Pons (tissue), 1 donor: ENCODE measurements at regions not wholly inside any gene's neighbourhood (a gene's known extent, or its start where the extent isn't known, plus 50 kb on each side); places are given as distances from the start of the nearest gene placed in this dataset.
A peak's percentile ranks its signal among the peaks of the same experiment; 100 is the strongest.

ENCODE experiments used
- DNase-seq: peaks from one replicate; pipeline ENCODE4 v3.0.0-alpha.2; 2016; ENCODE audit warnings: low spot score

- no peak for DNase-seq
Observed at GRCh38 chr2:19491796-19492195, 133.4 kb upstream of the OSR1 start.

DNA sequence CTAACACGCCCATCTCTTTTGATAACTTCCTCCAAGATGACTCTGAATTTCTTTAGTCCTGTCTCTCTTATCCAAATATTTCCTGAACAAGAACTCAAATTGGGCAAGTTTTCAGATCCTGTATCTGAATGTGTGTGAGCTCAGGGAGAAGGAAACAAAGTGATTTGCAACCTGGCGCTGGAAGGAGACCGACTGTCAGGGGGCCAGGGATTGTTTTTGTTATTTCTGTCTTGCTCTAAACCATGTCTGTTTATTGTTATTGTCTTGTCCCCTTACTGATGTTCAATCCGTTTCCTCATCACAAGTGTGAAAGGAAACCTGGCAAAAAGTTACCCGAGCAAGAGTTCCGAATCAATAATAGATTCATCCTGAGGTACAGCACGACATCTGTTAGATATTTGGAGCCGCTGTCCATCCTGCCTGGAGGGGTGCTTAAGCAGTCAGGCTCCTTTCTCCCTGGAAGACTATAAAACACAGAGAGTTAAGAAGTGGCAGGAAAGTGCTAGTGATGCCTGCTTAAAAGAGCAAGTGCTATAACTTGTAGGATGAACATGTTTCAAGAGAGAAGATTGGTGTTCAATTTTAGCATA lies 132.5 kb upstream of the OSR1 start:
- DNase-seq: no peak

DNA sequence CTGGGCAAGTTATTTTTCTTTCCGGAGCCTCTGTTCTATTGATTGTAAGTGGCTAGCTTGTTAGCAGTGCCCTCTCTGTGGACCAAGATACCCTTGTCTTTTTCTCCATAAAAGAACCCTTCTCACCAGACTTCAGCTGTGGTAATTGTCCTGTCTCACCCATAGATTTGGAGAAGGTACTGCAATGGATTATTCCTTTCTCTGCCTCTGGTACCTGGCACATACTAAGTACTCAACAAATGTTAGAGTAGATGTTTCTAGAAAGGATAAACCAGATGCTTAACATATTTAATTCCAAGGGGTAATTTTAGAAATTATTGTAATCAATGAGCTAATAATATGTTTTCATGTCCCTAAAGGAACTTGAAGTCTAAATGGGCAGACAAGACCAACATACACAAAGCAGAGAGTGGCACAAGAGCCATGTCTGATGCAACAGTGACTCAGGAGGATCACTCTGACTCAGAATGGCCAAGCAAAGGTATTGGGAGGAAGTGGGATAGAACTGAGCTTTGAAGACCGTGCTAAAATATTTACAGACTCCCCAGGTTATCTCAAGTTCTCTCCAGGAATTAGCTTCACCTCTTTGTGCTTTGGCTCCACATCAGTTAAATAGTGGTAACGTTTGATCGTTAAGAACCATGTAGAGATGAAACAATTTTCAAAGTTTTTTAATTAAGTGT lies 129.7 kb upstream of the OSR1 start:
- no peak for DNase-seq

GRCh38 chr2:19484736-19485135 lies 126.3 kb upstream of the OSR1 start:
- no peak for DNase-seq

DNA sequence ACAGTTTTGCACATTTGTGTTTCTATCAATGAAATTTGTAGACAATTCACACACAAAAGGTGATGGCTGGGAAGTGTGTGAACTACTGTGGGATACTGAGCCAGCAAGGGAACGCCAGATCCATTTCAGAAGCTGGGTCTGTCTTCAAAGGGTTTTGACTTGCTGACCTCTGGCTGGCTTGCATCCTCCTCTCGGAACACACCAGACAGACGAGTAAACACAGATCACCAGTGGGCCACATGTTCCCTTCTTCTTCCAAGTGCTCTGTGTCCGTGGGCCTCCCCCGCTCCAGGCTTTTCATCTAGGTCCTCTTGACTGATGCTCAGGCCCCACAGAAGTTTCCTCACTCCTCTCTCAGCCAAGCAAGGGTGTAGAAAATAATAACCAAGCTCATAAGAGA lies 122.2 kb upstream of the OSR1 start:
- DNase-seq: no peak

DNA sequence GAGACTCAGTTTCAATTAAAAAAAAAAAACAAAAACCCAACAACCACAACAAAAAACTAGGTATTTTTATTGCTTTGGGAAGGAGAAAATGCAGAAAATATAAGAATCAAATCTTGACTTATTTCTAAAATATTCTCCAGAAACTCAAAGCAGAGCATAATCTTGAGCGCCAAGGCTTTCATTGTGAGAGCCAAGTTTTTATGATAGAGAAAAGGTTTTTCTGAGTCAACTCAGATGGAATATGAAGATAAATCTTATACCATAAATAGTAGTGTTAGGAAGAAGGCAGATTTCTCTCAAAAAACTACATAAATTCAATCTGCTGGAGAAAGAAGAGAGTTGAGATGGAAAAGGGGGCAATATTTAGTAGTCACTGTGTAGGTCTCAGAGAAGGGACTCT lies 121.2 kb upstream of the OSR1 start:
- DNase-seq: no peak

GRCh38 chr2:19478409-19478808 lies 120.0 kb upstream of the OSR1 start:
- DNase-seq: no peak

- no peak for DNase-seq
Observed at GRCh38 chr2:19476327-19476726, 117.9 kb upstream of the OSR1 start.

- peak; percentile 86 for DNase-seq
Observed at GRCh38 chr2:19474128-19474527, 115.7 kb upstream of the OSR1 start.

- DNase-seq: no peak
Observed at GRCh38 chr2:19473350-19473749, 114.9 kb upstream of the OSR1 start.

DNA sequence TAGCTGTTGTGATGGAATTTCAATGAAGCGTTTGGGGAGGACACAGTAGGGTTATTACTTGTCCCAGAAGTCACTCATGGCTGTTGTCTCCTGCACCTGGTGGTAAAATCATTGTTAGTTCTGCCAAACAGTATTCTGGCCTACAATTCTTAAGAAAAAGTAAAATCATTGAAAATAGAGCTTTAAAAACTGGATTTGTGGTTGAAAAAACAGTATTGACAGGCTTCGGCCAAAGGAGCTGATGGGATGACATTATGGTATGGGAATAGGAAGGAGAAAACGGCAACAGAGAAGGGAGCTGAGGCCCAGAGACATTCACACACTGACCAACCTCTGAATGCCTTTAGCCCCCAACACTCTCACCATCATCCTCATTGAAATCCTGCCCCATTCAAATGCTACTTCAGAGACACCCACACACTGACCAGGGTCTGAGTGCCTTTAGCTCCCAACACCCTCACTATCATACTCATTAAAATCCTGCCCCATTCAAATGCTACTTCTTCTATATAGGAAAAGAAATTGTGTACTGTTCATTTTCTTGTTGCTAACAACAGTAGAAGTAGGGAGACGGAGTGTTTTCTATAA lies 114.1 kb upstream of the OSR1 start:
- DNase-seq: no peak

- DNase-seq: no peak
Observed at GRCh38 chr2:19471491-19471890, 113.1 kb upstream of the OSR1 start.

DNA sequence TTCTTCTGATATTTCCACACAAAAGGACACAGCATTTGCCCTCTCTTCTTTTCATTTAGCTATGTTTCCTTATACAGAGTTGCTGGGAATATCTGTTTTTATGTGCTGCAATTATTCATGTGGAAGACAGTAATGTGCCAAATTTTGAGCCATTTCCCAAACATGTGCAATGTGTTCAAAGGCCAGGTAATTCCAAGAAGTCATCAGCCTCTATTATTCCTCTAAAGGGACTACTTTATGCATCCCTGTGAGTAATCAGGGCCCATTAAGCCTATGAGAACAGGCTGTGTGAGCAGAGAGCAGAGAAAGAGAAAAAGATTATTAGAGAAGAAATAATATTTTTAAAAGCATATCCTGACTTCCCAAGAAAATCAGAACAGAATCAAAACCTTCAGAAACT lies 107.6 kb upstream of the OSR1 start:
- no peak for DNase-seq

GRCh38 chr2:19462256-19462645 lies 103.8 kb upstream of the OSR1 start:
- no peak for DNase-seq

- no peak for DNase-seq
Observed at GRCh38 chr2:19461504-19462255, 103.3 kb upstream of the OSR1 start.

DNA sequence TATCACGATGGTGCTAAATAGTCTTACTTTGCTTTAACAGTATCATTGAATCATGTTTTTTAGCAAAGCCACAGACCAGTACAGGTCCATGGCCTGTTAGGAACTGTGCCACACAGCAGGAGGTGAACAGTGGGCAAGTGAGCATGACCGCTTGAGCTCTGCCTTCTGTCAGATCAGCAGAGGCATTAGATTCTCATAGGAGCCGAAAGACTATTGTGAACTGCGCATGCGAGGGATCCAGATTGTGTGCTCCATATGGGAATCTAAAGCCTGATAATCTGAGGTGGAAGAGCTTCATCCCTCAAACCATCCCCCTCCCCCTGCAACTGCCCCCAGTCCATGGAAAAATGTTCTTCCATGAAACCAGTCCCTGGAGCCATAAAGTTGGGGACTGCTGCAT lies 102.3 kb upstream of the OSR1 start:
- DNase-seq: no peak

- no peak for DNase-seq
Observed at GRCh38 chr2:19458427-19459003, 100.1 kb upstream of the OSR1 start.

GRCh38 chr2:19457809-19458208 lies 99.4 kb upstream of the OSR1 start:
- DNase-seq: no peak

DNA sequence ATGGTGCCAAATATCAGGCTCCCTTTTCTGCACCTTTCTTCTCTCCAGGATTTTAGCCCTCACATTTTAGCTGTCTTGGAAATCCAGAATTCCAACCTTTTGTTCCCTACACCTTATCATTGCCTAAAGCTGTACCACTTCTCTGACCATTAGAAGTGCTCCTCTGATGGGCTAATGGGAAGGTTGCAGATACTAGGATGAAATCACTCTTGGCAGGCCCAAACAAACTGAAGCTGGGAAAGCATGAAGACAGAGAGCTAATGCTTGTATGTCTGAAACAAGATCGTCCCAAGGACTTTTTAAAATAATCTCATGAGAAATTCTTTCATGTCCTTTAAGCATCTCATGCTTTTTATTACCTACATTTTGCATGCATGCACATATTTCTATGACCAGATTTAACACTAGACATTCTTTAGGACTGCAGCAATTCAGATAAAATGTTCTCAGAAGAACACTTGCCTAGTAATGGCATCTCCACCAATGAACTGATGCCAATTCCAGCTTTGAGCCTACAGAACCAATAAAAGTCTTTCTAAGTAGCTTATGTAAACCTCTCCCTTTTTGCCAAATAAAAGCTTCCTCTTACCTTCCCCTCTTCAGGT lies 98.4 kb upstream of the OSR1 start:
- DNase-seq: no peak

DNA sequence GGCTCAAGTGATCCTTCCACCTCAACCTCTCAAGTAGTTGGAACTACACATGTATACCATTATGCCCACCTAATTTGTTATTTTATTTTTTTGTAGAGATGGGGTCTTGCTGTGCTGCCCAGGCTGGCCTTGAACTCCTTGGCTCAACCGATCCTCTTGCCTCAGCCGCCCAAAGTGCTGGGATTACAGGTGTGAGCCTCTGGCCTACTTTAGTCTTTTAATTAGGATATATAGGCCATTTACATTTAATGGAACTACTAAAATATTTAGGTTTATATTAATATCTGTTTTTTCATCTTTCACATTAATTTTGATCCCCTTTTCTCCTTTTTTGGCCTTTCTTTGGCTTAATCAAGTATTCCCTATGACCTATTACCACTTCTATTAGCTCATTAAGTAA lies 95.7 kb upstream of the OSR1 start:
- no peak for DNase-seq

DNA sequence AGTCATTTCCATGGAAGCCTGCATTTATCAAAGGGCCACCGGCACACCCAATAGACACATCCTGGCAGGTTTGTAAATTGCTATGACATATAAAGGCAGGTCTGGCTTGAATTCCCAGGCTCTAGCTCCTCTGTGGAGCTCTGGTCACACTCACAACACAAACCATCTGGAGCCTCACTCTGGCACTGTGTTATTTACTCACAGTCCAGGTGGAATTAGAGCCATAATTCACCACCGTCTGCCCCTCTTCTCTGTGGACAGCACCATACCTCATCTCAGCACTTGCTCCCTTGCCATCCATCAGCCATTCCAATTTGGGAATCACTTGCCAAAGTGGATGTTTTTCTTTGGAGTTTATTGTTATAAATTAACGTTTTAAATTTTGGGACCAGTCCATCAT lies 84.3 kb upstream of the OSR1 start:
- no peak for DNase-seq

DNA sequence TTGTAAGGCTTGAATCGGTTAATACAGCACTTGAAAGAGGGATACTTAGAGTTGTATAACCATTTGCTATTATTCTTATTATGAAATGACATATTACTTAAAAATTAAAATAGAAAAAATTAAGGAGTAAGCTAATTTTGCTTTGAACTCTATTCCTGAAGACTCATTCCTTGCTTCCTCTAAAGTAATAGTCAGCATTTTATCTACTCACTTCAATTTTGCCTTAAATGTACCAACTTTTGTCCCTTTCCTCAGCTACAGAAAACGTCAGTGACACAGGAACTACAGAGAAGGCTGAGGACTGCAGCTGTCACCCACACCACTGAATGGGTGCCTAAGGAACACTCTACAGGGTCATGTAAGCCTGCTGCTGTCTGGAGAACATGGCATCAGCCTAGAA lies 80.7 kb upstream of the OSR1 start:
- no peak for DNase-seq
